ENCODE measurements at regions not wholly inside any gene's neighbourhood (a gene's known extent, or its start where the extent isn't known, plus 50 kb on each side); places are given as distances from the start of the nearest gene placed in this dataset.

DNA sequence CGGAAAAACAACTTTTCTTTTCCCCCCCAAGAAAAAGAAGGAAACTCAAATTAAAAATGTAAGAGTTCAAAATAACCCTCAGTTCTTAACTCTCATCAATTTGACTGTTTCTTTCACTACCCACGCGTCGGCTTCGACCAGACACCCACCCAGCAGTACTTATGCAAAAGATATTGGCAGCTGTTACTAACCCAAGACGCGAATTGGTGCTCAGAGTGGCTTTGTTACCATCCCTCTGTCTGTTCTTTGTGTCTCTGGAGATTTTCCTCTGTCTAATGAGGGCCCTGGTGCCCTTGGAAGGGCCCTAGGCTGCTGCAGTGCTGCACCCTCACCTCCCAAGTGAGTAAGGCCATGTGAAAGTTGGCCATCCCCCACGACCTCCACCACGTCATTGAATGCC, 180.5 kb upstream of the NECTIN1 start:
- TF ChIP-seq, protein P1, sequence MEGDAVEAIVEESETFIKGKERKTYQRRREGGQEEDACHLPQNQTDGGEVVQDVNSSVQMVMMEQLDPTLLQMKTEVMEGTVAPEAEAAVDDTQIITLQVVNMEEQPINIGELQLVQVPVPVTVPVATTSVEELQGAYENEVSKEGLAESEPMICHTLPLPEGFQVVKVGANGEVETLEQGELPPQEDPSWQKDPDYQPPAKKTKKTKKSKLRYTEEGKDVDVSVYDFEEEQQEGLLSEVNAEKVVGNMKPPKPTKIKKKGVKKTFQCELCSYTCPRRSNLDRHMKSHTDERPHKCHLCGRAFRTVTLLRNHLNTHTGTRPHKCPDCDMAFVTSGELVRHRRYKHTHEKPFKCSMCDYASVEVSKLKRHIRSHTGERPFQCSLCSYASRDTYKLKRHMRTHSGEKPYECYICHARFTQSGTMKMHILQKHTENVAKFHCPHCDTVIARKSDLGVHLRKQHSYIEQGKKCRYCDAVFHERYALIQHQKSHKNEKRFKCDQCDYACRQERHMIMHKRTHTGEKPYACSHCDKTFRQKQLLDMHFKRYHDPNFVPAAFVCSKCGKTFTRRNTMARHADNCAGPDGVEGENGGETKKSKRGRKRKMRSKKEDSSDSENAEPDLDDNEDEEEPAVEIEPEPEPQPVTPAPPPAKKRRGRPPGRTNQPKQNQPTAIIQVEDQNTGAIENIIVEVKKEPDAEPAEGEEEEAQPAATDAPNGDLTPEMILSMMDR (IDR thresholded peaks at IDR 0.05; ENCODE audit: poor library complexity, severe bottlenecking) = no peak
- TF ChIP-seq TAF1 (IDR thresholded peaks at IDR 0.05; ENCODE audit: low read depth) (no peak), MXI1 (conservative IDR thresholded peaks at IDR 0.05; ENCODE audit: poor library complexity, severe bottlenecking) (no peak), SMC3 (conservative IDR thresholded peaks at IDR 0.05; ENCODE audit: poor library complexity) (no peak), POLR2AphosphoS5 (IDR thresholded peaks at IDR 0.05) (no peak), EP300 (conservative IDR thresholded peaks at IDR 0.05; ENCODE audit: poor library complexity, severe bottlenecking) (no peak), EZH2 (IDR thresholded peaks at IDR 0.05; ENCODE audit: borderline replicate concordance, insufficient read depth, low read length, poor library complexity, severe bottlenecking) (no peak), RAD21 (conservative IDR thresholded peaks at IDR 0.05) (no peak)
- no peaks in the 10 kb centered on the region for H3K27me3 ChIP-seq (ENCODE audit: insufficient read depth, low read depth, low read length)
- H3K36me3 ChIP-seq (ENCODE audit: insufficient read depth, low read length) = no peaks in the 10 kb centered on the region
- no peak overlapping the region for H3K9ac ChIP-seq (ENCODE audit: low read length)
- no peaks in the 10 kb centered on the region for H3K79me2 ChIP-seq (replicated peaks; ENCODE audit: insufficient read depth, low read length)
- H2AFZ ChIP-seq (ENCODE audit: low read depth, low read length) = no peak overlapping the region
- H3K4me3 ChIP-seq (ENCODE audit: low read length) = no peak overlapping the region
- H3K27ac ChIP-seq (ENCODE audit: low read length) = no peak overlapping the region
- no peaks in the 10 kb centered on the region for H3F3A ChIP-seq (ENCODE audit: insufficient read depth, low read length, poor library complexity, severe bottlenecking)
- no peaks in the 10 kb centered on the region for H3K9me3 ChIP-seq (ENCODE audit: low read length)
- H4K20me1 ChIP-seq (ENCODE audit: insufficient read depth) = no peaks in the 10 kb centered on the region
- no peaks in the 10 kb centered on the region for H3K9me2 ChIP-seq (ENCODE audit: insufficient read depth, low read length)
- no peak overlapping the region for H3K4me2 ChIP-seq (ENCODE audit: low read length)

DNA sequence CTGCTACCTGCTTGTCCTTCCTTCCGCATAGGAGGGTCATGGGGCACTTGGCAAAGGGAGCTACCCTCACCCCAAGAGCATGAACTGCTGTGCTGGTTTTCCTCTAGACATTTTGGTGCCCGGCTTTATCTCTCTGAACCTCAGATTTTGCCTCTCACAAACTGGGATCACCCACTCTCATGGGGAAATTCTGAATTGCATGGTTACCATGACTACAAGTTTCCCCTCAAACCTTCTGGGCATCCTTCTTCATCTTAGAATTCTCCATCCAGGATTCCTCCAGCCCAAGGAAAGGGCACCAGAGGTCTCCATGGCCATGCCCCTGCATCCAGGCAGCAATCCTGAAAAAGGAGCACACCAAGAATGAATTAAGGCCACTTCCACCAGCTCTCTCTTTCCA, 180.1 kb upstream of the NECTIN1 start:
- H3K27me3 ChIP-seq (ENCODE audit: insufficient read depth, low read depth, low read length) = no peaks in the 10 kb centered on the region
- H3K27ac ChIP-seq (ENCODE audit: low read length) = no peak overlapping the region
- TF ChIP-seq, protein P2, sequence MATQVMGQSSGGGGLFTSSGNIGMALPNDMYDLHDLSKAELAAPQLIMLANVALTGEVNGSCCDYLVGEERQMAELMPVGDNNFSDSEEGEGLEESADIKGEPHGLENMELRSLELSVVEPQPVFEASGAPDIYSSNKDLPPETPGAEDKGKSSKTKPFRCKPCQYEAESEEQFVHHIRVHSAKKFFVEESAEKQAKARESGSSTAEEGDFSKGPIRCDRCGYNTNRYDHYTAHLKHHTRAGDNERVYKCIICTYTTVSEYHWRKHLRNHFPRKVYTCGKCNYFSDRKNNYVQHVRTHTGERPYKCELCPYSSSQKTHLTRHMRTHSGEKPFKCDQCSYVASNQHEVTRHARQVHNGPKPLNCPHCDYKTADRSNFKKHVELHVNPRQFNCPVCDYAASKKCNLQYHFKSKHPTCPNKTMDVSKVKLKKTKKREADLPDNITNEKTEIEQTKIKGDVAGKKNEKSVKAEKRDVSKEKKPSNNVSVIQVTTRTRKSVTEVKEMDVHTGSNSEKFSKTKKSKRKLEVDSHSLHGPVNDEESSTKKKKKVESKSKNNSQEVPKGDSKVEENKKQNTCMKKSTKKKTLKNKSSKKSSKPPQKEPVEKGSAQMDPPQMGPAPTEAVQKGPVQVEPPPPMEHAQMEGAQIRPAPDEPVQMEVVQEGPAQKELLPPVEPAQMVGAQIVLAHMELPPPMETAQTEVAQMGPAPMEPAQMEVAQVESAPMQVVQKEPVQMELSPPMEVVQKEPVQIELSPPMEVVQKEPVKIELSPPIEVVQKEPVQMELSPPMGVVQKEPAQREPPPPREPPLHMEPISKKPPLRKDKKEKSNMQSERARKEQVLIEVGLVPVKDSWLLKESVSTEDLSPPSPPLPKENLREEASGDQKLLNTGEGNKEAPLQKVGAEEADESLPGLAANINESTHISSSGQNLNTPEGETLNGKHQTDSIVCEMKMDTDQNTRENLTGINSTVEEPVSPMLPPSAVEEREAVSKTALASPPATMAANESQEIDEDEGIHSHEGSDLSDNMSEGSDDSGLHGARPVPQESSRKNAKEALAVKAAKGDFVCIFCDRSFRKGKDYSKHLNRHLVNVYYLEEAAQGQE (IDR thresholded peaks at IDR 0.05; ENCODE audit: borderline replicate concordance) = no peak
- no peak for TF ChIP-seq SMC3 (conservative IDR thresholded peaks at IDR 0.05; ENCODE audit: poor library complexity)
- no peak for TF ChIP-seq EP300 (conservative IDR thresholded peaks at IDR 0.05; ENCODE audit: poor library complexity, severe bottlenecking)
- TF ChIP-seq POLR2AphosphoS5 (IDR thresholded peaks at IDR 0.05) = no peak
- no peak for TF ChIP-seq RAD21 (conservative IDR thresholded peaks at IDR 0.05)
- TF ChIP-seq, protein P1 (IDR thresholded peaks at IDR 0.05; ENCODE audit: poor library complexity, severe bottlenecking) = no peak
- no peak for TF ChIP-seq MXI1 (conservative IDR thresholded peaks at IDR 0.05; ENCODE audit: poor library complexity, severe bottlenecking)
- no peak for TF ChIP-seq TAF1 (IDR thresholded peaks at IDR 0.05; ENCODE audit: low read depth)
- no peak for TF ChIP-seq EZH2 (IDR thresholded peaks at IDR 0.05; ENCODE audit: borderline replicate concordance, insufficient read depth, low read length, poor library complexity, severe bottlenecking)
- no peaks in the 10 kb centered on the region for H3K9me3 ChIP-seq (ENCODE audit: low read length)
- H3K36me3 ChIP-seq (ENCODE audit: insufficient read depth, low read length) = no peaks in the 10 kb centered on the region
- no peaks in the 10 kb centered on the region for H3F3A ChIP-seq (ENCODE audit: insufficient read depth, low read length, poor library complexity, severe bottlenecking)
- no peak overlapping the region for H3K4me2 ChIP-seq (ENCODE audit: low read length)
- no peak overlapping the region for H2AFZ ChIP-seq (ENCODE audit: low read depth, low read length)
- H3K79me2 ChIP-seq (replicated peaks; ENCODE audit: insufficient read depth, low read length) = no peaks in the 10 kb centered on the region
- H3K4me3 ChIP-seq (ENCODE audit: low read length) = no peak overlapping the region
- no peaks in the 10 kb centered on the region for H3K9me2 ChIP-seq (ENCODE audit: insufficient read depth, low read length)
- H4K20me1 ChIP-seq (ENCODE audit: insufficient read depth) = no peaks in the 10 kb centered on the region
- no peak overlapping the region for H3K9ac ChIP-seq (ENCODE audit: low read length)
